Erythroblast (primary cell): ENCODE measurements at regions not wholly inside any gene's neighbourhood (a gene's known extent, or its start where the extent isn't known, plus 50 kb on each side); places are given as distances from the start of the nearest gene placed in this dataset.

Experiments used
- GATA1 ChIP-seq: IDR thresholded peaks from 2 replicates; pipeline ENCODE4 v1.6.1; 2011; ENCODE audit warnings: low read depth, mild to moderate bottlenecking, control low read depth, low read length, moderate library complexity
- POLR2A ChIP-seq: IDR thresholded peaks from 2 replicates; pipeline ENCODE4 v1.6.1; 2011; ENCODE audit warnings: mild to moderate bottlenecking, low read length

GRCh38 chr10:42899036-42899435, 116.4 kb downstream of the BMS1 start:
- TF ChIP-seq POLR2A = no peak
- TF ChIP-seq GATA1 = no peak
